ENCODE measurements at regions not wholly inside any gene's neighbourhood (a gene's known extent, or its start where the extent isn't known, plus 50 kb on each side); places are given as distances from the start of the nearest gene placed in this dataset.

DNA sequence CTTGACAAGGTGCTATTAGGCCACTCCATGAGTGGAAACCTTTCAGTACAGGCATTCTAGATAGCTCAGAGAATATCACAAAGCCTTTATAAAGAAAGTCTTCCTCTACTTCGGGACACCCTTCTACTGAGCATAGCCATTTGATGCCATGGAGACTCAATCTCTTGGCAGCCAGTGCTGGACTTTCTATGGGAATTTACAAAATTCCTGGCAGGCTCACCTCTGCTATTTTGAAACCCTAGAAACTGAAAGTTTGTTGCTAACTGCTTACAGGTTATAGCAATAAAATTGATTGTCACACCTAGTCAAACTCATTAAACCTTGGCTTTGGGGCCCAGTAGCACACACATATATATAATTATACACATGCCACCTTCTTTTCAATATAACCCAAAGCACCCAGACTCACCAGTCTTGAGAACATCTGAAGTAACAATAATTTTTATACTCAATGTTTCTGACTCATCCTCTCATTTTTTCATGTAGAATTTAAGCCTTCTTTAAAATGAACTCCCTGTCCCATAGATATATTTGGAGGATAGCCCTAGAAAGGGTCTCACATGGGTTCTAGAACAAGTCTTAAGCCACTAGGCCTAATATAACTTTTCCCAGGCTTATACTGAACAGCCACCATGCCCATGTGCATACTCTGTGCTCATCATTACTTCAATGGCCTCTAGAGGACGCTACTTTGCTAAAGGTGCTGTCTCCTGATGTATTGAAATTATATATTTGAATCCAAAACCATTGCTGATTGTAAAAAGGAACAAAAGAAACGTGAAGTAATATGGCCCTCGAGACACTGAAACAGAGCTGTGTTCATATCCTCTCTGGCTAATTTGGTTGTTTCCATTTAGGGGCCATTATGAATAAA is 368.1 kb upstream of the MARCKS start:
- no peak for DNase-seq

DNA sequence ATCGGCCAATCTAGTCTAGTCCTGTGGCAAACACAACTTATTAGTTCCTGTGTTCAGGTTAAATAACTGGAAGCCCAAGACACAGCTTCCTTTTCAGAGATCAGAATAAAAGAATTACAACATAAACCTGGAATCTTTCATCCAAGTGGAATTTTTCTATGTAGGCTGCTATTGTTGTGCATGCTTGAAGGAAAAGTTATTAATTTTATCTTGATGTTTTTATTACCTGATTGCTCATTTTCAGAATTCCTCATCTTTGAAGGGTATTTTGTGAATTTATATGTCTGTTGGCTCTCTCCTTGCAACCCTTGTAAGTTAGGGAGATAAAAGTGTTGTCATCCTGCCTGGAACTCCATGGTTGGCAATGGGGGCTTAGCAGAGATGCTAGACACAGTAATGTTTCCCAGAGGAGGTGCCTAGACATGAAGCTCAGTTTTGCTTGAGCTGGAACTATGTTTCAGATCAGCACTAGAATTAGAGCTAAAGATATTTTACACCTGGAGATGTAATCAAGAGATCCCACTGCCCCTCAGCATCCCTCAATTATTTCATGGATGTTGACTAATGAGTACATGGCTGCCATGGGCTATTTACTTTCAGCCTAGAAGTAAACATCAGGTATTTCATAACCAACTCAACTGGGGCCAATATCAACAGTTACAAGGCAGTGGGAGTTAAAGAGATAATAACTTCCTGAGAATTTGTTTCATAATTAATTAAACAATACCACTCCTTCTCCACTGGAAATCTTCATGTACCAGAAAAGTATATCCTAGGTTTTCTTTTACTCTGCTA is 367.0 kb upstream of the MARCKS start:
- DNase-seq, result no peak

DNA sequence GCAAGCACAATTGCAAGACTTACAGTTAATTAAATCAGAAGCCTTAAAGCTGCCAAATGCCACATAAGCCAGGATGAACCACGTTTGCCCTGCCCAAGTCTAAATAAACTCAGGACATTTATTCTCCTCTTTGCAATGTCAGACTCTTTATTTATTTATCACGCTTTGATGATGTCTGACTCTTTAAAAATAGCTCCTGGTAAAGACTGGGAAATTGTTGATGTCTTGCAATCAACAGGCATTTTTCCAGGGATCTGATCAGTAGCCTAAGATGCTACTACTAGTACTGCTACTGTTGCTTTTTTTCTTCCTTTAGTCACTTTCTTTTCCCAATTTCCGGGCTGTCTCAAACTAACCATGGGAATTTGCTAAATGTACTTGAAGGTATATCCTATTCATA is 365.8 kb upstream of the MARCKS start:
- DNase-seq, result no peak

DNA sequence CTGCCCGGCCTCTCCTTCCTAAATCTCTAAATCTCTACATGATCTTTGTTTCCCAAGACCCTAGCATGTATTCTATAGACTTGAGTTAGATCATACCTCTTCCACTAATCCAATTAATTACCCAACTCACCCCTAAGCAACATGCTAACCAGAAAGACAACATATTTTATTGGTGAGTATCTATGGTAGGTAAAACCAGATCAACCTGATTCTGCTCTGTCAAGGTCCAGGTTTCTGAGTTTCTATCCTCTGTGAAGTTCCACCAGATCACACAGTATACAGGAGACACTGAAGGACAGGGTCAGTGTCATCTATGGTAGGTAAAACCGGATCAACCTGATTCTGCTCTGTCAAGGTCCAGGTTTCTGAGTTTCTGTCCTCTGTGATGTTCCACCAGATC is 363.2 kb upstream of the MARCKS start:
- DNase-seq, result no peak

DNA sequence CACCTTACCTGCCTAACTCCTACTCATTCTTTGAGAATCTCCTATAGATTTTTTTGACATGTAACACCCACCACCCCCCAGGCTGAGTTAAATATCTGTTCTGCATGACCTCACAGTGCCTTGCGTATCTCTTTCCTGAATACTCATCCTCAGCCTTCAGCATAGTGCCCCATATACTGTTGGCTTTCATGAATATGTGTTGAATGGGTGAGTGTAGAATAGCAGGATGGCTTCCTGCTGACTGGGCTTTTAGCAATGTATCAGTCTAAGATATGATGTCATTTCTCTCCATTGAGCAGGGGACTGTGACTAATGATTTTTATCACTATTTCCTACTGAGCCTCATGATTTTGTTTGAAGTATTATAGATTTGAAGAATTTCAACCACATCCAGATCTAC is 361.6 kb upstream of the MARCKS start:
- no peak for DNase-seq

DNA sequence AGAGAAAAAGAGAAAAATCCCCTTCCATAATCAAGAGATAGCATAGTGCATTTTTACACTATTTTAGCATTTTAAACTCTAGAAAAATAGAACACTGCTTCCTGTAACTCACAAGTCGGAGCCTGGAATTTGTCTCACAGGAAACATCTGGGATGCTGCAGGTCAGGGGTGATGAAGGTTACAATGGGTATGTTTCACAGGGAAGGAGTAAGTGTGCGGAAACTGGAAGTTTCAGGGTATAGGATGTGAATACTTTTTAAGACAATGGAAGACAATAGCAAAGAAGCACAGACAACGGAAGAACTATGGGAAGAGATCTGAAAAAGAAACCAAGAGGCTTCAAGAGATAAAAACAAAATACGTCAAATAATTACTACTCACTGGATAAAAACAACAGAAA is 361.0 kb upstream of the MARCKS start:
- DNase-seq, result no peak

DNA sequence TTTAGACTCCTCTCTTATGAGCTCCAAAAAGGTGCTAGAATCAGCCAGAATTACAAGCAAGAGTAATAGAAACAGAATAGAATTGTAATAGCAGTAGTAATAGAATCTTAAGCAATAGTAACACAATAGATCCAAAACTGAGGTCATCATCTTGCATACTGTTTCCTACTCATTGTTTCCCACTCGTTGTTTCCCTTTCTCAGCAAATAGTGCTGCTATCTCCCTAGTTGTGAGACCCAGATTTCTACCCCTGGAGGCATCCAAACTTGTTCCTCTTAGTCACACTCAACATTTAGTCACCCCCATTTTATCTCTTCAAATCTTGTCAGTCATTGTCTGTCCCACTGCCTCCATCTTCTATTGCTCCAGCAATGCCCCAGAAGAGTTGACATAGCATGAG is 356.9 kb upstream of the MARCKS start:
- DNase-seq, result no peak

DNA sequence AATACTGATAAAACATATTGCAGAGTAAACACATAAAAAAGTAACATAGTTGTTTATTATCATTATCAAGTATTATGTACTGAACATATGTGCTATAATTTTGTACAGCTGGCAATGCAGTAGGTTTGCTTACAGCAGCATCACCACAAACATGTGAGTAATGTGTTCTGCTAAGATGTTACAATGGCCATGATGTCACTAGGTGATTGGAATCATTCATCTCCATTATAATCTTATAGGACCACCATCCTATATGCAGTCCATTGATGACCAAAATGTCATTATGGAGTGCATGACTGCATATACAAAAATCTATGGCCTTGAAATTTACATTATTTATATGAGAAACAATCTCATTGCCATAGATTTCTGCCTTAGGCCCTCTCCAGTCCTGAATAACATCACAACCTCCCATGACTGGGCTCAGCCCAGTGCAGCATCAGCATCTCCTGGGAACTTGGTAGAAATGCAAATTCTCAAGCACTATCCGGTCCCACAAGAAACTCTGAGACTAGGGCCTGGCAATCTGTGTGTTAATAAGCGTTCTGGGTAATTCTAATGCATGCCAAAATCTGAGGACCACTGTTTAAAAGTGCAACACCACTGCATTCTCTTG is 352.0 kb upstream of the MARCKS start:
- DNase-seq, result no peak

DNA sequence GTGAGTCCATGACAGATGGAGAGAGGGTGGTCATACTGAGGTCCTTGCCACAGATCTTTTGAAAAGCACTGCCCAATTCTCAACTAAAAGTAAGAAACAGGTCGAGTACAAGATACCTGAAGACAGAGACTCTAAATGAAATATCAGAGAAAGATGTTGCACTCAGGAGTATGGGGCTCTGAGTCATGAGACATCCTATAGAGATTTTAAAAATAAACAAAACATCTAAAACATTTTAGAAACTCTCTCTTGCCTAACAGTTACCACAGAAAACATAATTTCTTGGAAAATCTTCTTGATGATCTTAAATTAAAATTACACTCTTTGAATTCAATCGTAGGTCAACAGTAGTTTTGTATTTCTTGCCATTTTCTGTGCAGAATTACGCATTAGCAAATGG is 348.9 kb upstream of the MARCKS start:
- DNase-seq, result no peak

DNA sequence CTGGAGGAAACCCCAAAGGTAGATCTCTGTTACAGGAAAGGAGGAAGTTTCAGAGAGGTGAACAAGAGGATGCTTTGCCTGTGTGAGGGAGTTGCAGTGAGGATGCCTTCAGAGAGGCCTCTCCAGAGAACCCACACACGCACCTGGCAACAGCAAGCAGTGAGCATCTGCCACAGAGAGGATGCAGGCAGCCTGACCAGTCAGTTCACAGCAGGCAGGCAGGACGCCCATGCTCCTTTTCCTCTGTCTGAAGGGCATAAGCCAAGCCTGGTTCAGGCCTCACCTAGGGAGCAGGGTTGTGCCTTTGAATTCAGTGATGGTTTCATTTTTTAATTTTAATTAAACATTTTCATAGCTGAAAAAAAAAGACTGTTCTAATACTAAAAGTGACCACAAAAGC is 346.0 kb upstream of the MARCKS start:
- no peak for DNase-seq

DNA sequence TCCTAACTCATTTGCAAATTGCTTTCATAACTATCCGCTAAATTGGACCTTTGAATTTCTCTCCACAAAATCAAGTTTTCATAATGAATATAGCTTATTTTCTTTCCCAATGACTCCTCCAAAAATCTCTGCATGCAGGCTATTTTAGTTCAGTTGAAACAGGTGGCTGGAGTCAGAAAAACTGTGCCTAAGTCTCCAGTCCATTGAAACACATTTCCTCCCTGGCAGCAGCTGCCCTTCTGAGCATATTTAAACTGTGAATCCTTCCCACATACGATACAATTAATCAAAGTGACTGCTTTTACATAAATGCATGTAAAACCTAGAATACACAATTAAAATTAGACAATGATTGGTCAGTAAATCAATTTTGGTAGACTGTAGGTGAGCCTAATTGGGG is 344.6 kb upstream of the MARCKS start:
- no peak for DNase-seq

DNA sequence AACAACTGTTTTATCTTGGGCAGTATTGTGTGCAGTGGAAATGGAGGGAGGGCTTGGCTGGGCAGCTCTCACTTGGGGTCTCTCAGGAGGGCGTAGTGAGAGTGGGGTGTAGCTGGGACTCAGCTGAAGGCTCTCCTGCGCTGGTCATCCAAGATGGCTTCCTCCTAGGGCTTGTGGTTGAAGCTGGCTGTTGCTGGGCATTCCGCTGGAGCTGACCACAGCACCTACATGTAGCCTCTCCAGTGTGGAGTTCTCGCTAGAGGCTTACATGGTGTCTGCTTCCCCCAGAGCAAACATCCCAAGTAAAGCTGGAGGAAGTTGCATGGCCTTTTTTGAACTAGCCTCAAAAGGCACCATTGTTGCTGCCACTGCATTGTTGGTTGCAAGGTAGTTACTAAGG is 344.1 kb upstream of the MARCKS start:
- DNase-seq, result no peak

DNA sequence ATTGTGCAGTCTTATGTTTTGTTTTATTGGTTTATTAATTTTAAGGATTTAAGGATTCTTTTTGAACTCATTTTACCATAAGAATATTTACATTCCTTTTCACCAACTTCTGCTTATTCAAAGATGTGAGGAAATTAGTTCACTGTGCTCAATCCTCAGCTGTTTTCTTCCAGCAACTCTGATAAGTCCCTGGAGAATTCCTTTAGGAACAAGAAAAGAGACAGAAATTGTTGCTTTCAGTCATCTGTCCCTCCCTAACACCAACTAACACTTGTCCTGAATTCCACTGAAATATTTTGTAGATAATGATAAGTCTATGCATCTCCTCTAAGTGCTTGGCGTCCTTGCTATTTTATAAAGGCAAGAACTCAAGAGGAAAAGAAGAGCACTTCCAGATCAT is 334.8 kb upstream of the MARCKS start:
- DNase-seq, result no peak

DNA sequence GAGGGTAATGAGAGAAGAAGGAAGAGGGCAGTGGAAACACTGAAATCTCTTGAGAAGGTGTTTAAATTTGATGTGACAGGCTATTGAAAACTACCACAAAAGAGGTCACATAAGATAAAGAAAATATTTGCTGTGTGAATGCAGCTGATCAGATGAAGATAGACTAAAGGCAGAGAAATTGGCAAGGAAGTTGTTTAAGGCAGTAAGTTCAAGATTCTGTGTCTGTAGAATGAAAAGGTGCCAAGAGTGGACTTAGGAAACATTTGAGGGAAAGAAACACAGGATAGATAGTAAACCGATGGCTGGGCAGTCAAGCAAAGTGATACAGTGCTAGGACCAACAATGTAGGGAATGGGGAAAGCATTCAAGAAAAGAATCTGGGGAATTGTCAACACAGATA is 332.3 kb upstream of the MARCKS start:
- no peak for DNase-seq

DNA sequence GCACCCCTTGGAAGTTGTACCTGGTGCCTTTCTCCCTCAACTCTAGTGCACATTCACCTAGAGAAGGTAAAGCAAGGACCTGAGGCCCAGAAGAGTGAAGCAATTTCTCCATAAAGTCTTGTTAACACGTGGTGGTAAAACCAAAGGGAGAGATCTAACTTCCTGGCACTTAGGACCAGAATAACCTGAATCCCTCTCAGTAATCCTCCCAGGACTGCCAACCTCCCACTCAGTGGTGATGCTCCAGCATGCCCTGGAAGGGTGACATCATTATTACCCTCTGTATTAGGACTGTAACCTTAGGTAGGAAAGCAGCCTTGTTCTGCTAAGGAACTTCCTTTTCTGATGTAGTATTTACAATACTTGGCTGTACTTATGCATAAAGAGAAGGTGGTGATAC is 330.6 kb upstream of the MARCKS start:
- DNase-seq, result no peak

DNA sequence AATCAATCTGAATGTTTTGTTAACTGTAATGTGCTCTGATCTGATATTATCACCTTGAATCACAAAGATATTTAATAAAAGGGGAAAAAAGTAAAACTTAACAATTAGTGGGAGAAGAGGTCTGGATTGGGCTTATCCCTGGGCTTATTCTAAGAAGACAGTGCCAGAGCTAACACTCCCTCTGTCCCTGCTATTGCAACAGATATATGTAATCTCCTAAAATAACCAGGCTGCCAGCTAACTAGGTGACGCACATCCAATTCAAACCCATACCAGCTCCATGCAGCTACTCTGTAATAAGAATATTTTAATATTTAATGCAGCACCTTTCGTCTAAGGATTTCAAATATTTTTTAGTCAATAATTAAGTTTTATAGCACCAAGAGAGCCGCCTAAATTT is 330.1 kb upstream of the MARCKS start:
- DNase-seq, result no peak

DNA sequence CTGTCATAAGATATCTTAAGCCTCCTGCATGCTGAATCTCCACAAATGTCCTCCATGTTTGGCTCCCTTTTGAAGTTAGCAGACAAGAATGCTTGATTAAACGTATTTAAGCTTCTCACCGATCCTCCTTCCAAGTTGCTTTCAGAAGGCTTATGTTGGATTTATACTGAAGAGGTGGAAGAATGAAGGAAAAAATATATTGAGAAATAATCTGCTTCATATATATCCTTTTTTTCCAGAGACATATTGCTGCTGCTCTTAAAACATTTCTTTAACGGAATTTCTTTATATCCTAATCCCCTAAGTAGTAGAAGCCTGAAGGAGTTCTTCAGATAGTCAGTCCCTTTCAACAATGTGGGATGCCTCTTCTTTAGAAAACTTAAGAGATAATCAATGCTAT is 329.0 kb upstream of the MARCKS start:
- DNase-seq, result no peak

DNA sequence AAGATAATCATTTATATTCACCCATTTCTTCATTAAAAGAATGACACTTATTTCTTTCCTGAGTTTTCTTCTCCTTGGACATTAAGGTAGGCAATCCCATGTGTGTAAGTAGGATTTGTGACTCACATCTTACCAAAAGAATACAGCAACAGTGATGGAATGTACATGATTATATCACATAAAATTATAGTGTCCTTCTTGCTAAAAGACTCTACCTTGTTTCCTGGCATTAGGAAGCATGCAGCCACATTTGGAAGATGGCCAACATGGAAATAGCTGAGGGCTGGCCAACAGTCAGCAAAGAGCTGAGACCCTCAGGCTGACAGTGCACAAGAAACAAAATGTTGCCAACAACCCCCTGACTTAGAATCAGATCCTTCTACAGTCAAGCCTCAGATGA is 327.9 kb upstream of the MARCKS start:
- no peak for DNase-seq

DNA sequence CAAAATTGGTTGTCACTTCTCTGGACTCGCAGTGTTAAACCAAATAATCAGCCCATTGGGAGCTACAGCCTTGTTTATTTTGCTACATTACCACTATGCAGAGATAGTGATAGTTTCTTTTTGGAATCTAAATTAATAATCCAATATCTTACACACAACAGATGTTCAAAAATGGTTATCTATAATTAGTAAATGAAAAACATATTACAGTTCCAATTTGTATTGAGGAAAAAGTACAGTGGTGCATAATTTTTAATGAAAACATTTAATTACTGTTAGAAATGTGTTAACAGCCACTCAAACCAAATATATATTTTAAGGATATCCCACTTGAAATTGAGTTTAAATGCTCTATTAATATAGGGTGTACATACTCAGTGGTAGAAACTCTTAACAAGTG is 327.3 kb upstream of the MARCKS start:
- no peak for DNase-seq

DNA sequence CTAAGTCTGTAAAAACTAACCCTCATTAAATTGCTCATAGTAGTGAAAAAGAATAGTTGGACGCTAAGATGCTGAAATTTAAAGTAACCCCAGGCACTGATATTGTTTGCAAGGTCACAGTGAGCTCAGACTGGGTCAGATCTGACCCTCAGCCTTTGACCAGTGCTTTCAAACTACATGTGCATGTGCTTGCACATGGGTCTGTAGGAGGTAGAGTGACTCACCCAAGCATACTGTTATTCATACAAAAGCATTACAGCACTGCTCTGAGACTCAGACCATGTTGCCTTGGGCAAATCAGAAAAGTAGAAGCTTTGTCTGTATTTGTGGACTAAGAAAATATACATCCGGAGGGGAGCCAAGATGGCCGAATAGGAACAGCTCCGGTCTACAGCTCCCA is 326.4 kb upstream of the MARCKS start:
- DNase-seq, result no peak

DNA sequence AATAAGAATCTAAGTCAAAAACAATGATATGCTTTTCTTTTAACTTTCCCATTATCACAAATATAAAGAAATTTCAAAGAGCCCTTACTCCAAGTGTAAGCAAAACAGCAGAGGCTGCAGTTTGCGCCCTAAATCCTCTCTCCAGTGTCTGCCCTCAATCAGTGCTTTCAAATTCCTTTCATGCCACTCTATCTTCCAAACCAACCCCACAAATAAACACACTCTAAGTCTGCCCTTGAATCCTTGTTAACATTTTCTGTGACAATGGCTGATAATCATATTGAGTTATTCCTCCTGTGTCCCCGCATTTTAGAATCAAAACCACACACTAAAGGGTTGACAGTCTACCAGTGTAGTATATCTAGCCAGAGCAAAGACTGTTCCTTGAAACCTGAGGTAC is 317.9 kb upstream of the MARCKS start:
- DNase-seq, result no peak

DNA sequence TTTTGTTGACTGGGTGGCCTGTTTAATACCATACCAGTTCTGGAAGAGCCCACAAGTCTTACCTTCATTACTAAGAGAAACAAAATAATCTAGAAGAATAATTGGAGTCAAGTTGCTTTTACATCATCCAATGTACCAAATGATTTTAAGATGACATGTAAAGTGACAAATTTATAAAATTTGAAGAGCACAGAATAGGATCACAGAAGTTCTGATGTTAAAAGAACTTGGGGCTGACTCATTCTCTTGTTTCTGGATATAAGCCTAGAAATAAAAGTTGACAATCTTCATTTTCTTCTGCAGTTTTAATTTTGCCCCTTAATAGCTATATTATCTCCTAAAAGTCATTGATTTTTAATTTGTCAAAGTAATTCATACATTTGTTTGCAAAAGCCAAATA is 317.5 kb upstream of the MARCKS start:
- no peak for DNase-seq

DNA sequence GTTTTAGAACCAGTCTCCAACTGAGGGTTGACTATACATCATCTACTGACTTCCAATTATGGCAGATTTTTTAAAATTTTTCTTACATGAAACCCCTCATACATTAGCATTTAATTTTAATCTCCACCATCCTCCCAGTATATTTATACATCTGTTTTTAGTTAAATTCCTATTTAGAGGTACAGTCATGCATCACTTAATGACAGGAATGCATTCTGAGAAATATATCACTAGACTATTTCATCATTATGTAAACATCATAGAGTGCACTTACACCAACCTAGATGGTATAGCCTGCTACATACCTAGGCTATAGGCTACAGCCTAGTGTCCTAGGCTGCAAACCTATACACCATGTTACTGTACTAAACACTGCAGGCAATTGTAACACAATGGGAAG is 316.7 kb upstream of the MARCKS start:
- DNase-seq, result no peak

DNA sequence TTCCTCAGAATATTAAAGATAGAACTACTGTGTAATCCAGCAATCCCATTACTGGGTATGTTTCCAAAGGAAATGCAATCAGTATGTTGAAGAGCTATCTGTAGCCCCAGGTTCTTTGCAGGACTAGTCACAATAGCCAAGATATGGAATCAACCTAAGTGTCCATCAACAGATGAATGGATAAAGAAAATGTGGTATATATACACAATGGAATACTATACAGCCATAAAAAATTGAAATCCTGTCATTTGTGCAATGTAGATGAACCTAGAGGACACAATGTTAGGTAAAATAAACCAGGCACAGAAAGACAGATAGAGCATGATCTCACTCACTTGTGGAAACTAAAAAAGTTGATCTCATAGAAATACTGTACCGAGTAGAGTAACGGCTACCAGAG is 306.0 kb upstream of the MARCKS start:
- no peak for DNase-seq

Data from activated CD4-positive, alpha-beta T cell treated with anti-CD3 and anti-CD28 coated beads, Interleukin-2, Interleukin-6, amounts not matched to agents 100 ng/mL and 50 ng/mL, durations not matched to agents 16 hours and 8 hours (primary cell).